ENCODE measurements at regions not wholly inside any gene's neighbourhood (a gene's known extent, or its start where the extent isn't known, plus 50 kb on each side); places are given as distances from the start of the nearest gene placed in this dataset.
A peak's percentile ranks its signal among the peaks of the same experiment; 100 is the strongest.

GRCh38 chr5:60185231-60186099 lies 291.9 kb upstream of the PDE4D start:
- no peak for DNase-seq (ENCODE audit: low read depth)

- no peak for DNase-seq (ENCODE audit: low read depth)
Observed at GRCh38 chr5:60184606-60185005, 291.1 kb upstream of the PDE4D start.

GRCh38 chr5:60183881-60184280 lies 290.4 kb upstream of the PDE4D start:
- DNase-seq (ENCODE audit: low read depth) = no peak

GRCh38 chr5:60178101-60178500 lies 284.6 kb upstream of the PDE4D start:
- DNase-seq (ENCODE audit: low read depth) = no peak

- DNase-seq (ENCODE audit: low read depth) = no peak
Observed at GRCh38 chr5:60177596-60177995, 284.1 kb upstream of the PDE4D start.

GRCh38 chr5:60173667-60174066 lies 280.1 kb upstream of the PDE4D start:
- no peak for DNase-seq (ENCODE audit: low read depth)

- DNase-seq (ENCODE audit: low read depth) = no peak
Observed at GRCh38 chr5:60163762-60164161, 270.2 kb upstream of the PDE4D start.

GRCh38 chr5:60162441-60162840 lies 268.9 kb upstream of the PDE4D start:
- no peak for DNase-seq (ENCODE audit: low read depth)

- no peak for DNase-seq (ENCODE audit: low read depth)
Observed at GRCh38 chr5:60161340-60161934, 267.9 kb upstream of the PDE4D start.

- DNase-seq (ENCODE audit: low read depth) = no peak
Observed at GRCh38 chr5:60149081-60149480, 255.6 kb upstream of the PDE4D start.

GRCh38 chr5:60148366-60148765 lies 254.8 kb upstream of the PDE4D start:
- peak; percentile 43 for DNase-seq (ENCODE audit: low read depth)

- DNase-seq (ENCODE audit: low read depth) = no peak
Observed at GRCh38 chr5:60147791-60148190, 254.3 kb upstream of the PDE4D start.

- no peak for DNase-seq (ENCODE audit: low read depth)
Observed at GRCh38 chr5:60143942-60144549, 250.5 kb upstream of the PDE4D start.

GRCh38 chr5:60141119-60141518 lies 247.6 kb upstream of the PDE4D start:
- DNase-seq (ENCODE audit: low read depth) = no peak

GRCh38 chr5:60136841-60137240 lies 243.3 kb upstream of the PDE4D start:
- no peak for DNase-seq (ENCODE audit: low read depth)

- DNase-seq (ENCODE audit: low read depth) = no peak
Observed at GRCh38 chr5:60131504-60131903, 238.0 kb upstream of the PDE4D start.

- DNase-seq (ENCODE audit: low read depth) = no peak
Observed at GRCh38 chr5:60125636-60126035, 232.1 kb upstream of the PDE4D start.

- DNase-seq (ENCODE audit: low read depth) = peak; percentile 53
Observed at GRCh38 chr5:60102961-60103693, 209.6 kb upstream of the PDE4D start.

GRCh38 chr5:60101573-60101972 lies 208.0 kb upstream of the PDE4D start:
- DNase-seq (ENCODE audit: low read depth) = no peak

- DNase-seq (ENCODE audit: low read depth) = peak; percentile 78
Observed at GRCh38 chr5:60092671-60093422, 199.3 kb upstream of the PDE4D start.

GRCh38 chr5:60086583-60086982 lies 193.1 kb upstream of the PDE4D start:
- DNase-seq (ENCODE audit: low read depth) = no peak

GRCh38 chr5:60084226-60084625 lies 190.7 kb upstream of the PDE4D start:
- DNase-seq (ENCODE audit: low read depth) = no peak

All from HS-5 (cell line).